ENCODE measurements at regions not wholly inside any gene's neighbourhood (a gene's known extent, or its start where the extent isn't known, plus 50 kb on each side); places are given as distances from the start of the nearest gene placed in this dataset.

DNA sequence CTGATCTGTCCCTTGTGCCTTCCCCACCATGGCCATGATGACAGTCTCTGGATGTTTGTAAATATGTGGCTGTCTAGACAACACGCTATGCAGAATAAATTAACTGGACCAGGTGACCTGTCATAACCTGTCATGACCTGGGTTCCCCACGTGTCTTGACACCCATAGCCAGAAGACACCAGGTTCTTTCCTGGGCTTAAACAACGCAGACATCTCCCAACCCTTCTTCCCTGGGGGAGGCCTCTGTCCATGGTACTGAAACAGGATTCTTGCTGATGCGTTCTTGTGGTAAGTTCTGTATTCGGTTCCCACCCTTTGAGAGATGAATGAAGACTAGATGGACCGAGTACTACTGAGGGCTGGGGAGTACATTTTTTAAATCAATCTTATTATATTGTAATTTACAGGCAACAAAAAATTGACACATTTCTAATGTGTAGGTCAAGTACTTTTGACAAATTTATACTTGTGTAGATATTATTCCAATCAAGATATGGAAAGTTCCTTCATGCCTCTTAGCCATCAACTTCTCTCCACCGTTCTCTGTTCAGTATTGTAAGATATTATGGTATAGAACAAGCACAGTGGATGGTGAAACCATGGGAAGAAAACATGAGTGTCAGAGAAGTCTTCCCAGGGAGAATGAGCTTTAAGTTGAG is 738.8 kb downstream of the PTPRU start:
- TF ChIP-seq ZNF274 (IDR thresholded peaks at IDR 0.05; ENCODE audit: low read depth, low read length) (no peak), SUZ12 (IDR thresholded peaks at IDR 0.05; ENCODE audit: extremely low read depth, insufficient read depth, insufficient read length) (no peak), YY1 (IDR thresholded peaks at IDR 0.05; ENCODE audit: insufficient read depth, insufficient read length) (no peak)
- H3K9ac ChIP-seq (ENCODE audit: insufficient read length, low read depth) = no peak overlapping the region

DNA sequence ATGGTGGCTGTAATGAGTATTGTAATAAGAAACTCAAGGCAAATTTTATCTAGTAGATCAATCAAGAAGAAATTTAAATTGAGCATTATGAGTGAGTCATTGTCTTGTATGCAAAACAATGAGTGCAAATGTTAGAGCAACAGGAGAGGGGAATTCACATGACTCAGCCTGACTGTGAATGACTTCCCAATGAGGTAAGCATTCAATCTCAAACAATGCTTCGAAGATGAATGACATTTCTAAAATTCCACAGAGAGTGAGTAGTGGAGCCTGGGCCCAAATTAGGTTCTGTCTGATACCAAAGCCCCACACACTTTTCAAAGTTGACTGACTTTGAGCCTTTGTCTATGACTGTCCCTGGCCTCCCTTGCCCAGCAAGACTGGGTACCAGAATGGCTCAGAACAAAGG is 738.0 kb downstream of the PTPRU start:
- Histone ChIP-seq H3K9me3 (ENCODE audit: insufficient read depth, low read length) (peaks cover 24% of the 10 kb centered on the region), H3K27me3 (ENCODE audit: insufficient read depth, insufficient read length) (no peaks in the 10 kb centered on the region), H3K4me3 (ENCODE audit: insufficient read length, low read depth) (no peak overlapping the region), H3K9ac (ENCODE audit: insufficient read length, low read depth) (no peak overlapping the region), H3K36me3 (ENCODE audit: insufficient read depth, insufficient read length, low read length) (no peaks in the 10 kb centered on the region), H3K4me1 (ENCODE audit: insufficient read depth, insufficient read length) (peaks cover 11% of the 10 kb centered on the region)
- peak; percentile 90 for DNase-seq (ENCODE audit: low read depth, low spot score)
- TF ChIP-seq SUZ12 (IDR thresholded peaks at IDR 0.05; ENCODE audit: extremely low read depth, insufficient read depth, insufficient read length) (no peak), YY1 (IDR thresholded peaks at IDR 0.05; ENCODE audit: insufficient read depth, insufficient read length) (no peak), ZNF274 (IDR thresholded peaks at IDR 0.05; ENCODE audit: low read depth, low read length) (no peak)

More for the DNA sequence above, 738.8 kb downstream of the PTPRU start:
- Histone ChIP-seq H3K4me1 (ENCODE audit: insufficient read depth, insufficient read length) (peaks cover 11% of the 10 kb centered on the region), H3K36me3 (ENCODE audit: insufficient read depth, insufficient read length, low read length) (no peaks in the 10 kb centered on the region), H3K9me3 (ENCODE audit: insufficient read depth, low read length) (peaks cover 20% of the 10 kb centered on the region; the same call in 1 of the 2 replicates), H3K4me3 (ENCODE audit: insufficient read length, low read depth) (no peak overlapping the region), H3K27me3 (ENCODE audit: insufficient read depth, insufficient read length) (no peaks in the 10 kb centered on the region)
- DNase-seq (ENCODE audit: low read depth, low spot score) = peak; percentile 86

DNA sequence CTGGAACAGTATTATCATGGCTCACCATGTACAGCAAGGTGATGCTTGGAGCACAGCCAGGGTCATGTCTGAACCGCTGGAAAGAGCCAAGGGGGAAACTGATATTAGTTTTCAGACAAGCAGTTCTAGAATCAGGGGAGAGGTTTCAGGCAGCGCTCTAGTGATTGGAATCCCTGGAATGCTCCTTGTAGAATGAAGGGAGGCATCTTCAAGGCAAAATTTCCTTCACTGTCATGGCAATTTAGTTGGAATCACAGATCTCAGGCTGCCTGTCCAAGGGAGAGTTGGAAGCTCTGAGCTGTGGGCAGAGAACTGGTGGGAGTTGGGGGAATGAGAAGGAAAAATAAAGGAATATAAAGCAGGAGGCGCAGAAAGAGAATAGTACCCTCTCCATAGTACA is 737.1 kb downstream of the PTPRU start:
- Histone ChIP-seq H3K4me3 (ENCODE audit: insufficient read length, low read depth) (no peak overlapping the region), H3K27me3 (ENCODE audit: insufficient read depth, insufficient read length) (no peaks in the 10 kb centered on the region), H3K9me3 (ENCODE audit: insufficient read depth, low read length) (peaks cover 28% of the 10 kb centered on the region), H3K36me3 (ENCODE audit: insufficient read depth, insufficient read length, low read length) (no peaks in the 10 kb centered on the region), H3K4me1 (ENCODE audit: insufficient read depth, insufficient read length) (peaks cover 11% of the 10 kb centered on the region), H3K9ac (ENCODE audit: insufficient read length, low read depth) (no peak overlapping the region)
- TF ChIP-seq ZNF274 (IDR thresholded peaks at IDR 0.05; ENCODE audit: low read depth, low read length) (no peak), SUZ12 (IDR thresholded peaks at IDR 0.05; ENCODE audit: extremely low read depth, insufficient read depth, insufficient read length) (no peak), YY1 (IDR thresholded peaks at IDR 0.05; ENCODE audit: insufficient read depth, insufficient read length) (no peak)
- DNase-seq (ENCODE audit: low read depth, low spot score) = peak; percentile 73

DNA sequence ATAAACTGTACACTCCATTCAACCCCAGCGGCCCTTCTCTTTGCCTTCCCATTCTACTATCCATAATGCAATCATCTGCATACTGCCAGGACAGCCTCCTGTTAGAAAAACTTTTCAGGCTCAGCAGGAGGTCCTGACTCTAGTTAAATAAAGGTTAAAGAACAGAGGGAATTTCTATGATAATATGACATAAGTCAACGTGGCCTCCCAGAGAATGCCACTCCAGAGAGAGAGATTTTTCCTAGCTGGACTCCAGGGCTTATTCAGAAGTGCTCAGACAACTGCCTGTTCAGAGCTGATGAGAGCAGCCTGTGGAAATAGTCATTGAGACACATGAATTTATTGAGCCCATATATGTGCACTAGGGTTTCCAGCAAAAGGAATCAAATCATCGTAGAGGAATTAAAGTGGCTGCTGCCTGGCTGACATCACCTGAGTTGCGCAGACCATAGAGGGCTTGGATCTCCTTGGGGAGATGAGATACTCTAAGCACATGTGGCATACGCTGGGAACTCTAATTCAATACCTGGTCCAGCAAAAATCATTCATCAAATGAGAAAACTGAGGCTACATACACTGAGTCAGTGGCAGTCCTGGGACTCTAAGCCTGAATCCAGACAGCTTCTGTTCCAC is 736.2 kb downstream of the PTPRU start:
- Histone ChIP-seq H3K9me3 (ENCODE audit: insufficient read depth, low read length) (peaks cover 24% of the 10 kb centered on the region), H3K9ac (ENCODE audit: insufficient read length, low read depth) (no peak overlapping the region), H3K27me3 (ENCODE audit: insufficient read depth, insufficient read length) (no peaks in the 10 kb centered on the region), H3K36me3 (ENCODE audit: insufficient read depth, insufficient read length, low read length) (no peaks in the 10 kb centered on the region), H3K4me3 (ENCODE audit: insufficient read length, low read depth) (no peak overlapping the region), H3K4me1 (ENCODE audit: insufficient read depth, insufficient read length) (peaks cover 12% of the 10 kb centered on the region)
- no peak for DNase-seq (ENCODE audit: low read depth, low spot score)
- TF ChIP-seq YY1 (IDR thresholded peaks at IDR 0.05; ENCODE audit: insufficient read depth, insufficient read length) (no peak), ZNF274 (IDR thresholded peaks at IDR 0.05; ENCODE audit: low read depth, low read length) (no peak), SUZ12 (IDR thresholded peaks at IDR 0.05; ENCODE audit: extremely low read depth, insufficient read depth, insufficient read length) (no peak)

DNA sequence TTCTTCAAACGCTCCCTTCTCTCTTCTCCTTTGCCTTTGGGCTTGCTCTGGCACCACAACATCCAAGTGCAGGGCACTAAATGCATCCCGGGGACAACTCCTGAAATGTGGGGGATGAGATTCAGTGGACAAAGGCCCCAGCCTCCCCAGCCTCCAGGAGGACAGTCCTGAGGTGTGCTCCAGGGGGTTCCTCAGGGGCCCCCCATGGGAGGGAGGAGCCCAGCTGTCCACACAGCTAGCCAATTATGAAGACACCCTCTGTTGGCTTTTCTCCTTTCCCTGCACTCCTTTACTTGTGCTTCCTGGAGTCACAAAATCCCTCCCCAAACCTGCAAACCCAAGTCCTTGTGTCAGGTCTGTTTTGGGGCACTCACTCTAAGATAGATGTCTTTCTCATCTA is 735.4 kb downstream of the PTPRU start:
- peaks cover 22% of the 10 kb centered on the region; the same call in 1 of the 2 replicates for H3K9me3 ChIP-seq (ENCODE audit: insufficient read depth, low read length)
- peaks cover 16% of the 10 kb centered on the region for H3K4me1 ChIP-seq (ENCODE audit: insufficient read depth, insufficient read length)
- no peaks in the 10 kb centered on the region for H3K27me3 ChIP-seq (ENCODE audit: insufficient read depth, insufficient read length)
- no peak overlapping the region for H3K4me3 ChIP-seq (ENCODE audit: insufficient read length, low read depth)
- DNase-seq (ENCODE audit: low read depth, low spot score) = no peak
- no peaks in the 10 kb centered on the region for H3K36me3 ChIP-seq (ENCODE audit: insufficient read depth, insufficient read length, low read length)
- TF ChIP-seq SUZ12 (IDR thresholded peaks at IDR 0.05; ENCODE audit: extremely low read depth, insufficient read depth, insufficient read length) (no peak), YY1 (IDR thresholded peaks at IDR 0.05; ENCODE audit: insufficient read depth, insufficient read length) (no peak), ZNF274 (IDR thresholded peaks at IDR 0.05; ENCODE audit: low read depth, low read length) (no peak)
- H3K9ac ChIP-seq (ENCODE audit: insufficient read length, low read depth) = no peak overlapping the region

DNA sequence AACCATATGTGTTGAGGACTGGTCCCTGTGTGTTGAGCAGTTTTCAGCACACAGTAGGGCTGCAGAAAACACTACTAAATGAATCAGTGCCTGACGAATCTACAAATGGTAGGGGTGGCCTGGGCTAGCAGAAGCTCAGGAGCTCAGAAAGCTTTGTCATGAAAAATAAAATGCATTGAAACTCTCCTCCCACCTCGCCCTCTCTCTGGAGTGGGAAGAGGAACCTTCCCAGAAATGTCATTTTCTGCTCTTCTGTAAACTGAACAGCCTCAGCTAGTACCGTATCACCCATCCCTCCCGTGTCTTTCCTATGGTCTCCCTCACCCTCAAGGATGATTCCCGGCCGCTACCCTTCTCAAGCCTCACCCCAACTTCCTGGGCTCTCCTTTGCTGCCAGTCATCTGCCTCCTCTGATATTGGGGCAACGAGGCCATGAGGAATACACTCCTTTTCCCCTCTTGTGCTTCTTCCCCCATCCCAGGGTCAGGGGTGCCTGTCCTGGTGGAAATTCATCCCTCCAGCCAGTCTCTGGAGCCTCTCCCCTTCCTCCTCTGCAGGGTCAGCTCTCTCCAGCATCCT is 734.5 kb downstream of the PTPRU start:
- no peaks in the 10 kb centered on the region for H3K36me3 ChIP-seq (ENCODE audit: insufficient read depth, insufficient read length, low read length)
- H3K4me3 ChIP-seq (ENCODE audit: insufficient read length, low read depth) = no peak overlapping the region
- H3K4me1 ChIP-seq (ENCODE audit: insufficient read depth, insufficient read length) = peaks cover 16% of the 10 kb centered on the region
- H3K9me3 ChIP-seq (ENCODE audit: insufficient read depth, low read length) = peaks cover 18% of the 10 kb centered on the region; the same call in 1 of the 2 replicates
- no peak for TF ChIP-seq SUZ12 (IDR thresholded peaks at IDR 0.05; ENCODE audit: extremely low read depth, insufficient read depth, insufficient read length)
- TF ChIP-seq YY1 (IDR thresholded peaks at IDR 0.05; ENCODE audit: insufficient read depth, insufficient read length) = no peak
- TF ChIP-seq ZNF274 (IDR thresholded peaks at IDR 0.05; ENCODE audit: low read depth, low read length) = no peak
- H3K9ac ChIP-seq (ENCODE audit: insufficient read length, low read depth) = no peak overlapping the region
- no peaks in the 10 kb centered on the region for H3K27me3 ChIP-seq (ENCODE audit: insufficient read depth, insufficient read length)
- DNase-seq (ENCODE audit: low read depth, low spot score) = no peak

DNA sequence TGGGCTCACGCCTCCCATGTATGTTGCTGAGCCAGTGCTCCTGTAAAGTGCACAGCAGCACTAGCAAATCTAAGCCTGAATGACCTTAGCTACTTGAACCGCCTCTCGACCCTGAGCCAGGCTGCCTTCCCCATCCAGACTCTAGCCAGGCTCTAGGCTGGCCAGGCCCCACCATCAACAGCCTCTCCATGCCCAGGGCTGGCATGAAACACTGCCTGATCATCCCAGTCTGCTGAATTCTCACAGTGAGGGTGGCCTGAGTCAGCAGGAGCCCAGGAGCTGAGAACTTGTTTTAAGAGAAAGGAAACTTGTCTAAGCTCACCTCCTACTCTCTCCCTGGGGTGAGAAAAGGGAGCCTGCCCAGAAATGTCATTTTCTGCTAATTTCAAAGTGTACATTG is 733.3 kb downstream of the PTPRU start:
- TF ChIP-seq ZNF274 (IDR thresholded peaks at IDR 0.05; ENCODE audit: low read depth, low read length) (no peak), SUZ12 (IDR thresholded peaks at IDR 0.05; ENCODE audit: extremely low read depth, insufficient read depth, insufficient read length) (no peak), YY1 (IDR thresholded peaks at IDR 0.05; ENCODE audit: insufficient read depth, insufficient read length) (no peak)
- no peak overlapping the region for H3K4me3 ChIP-seq (ENCODE audit: insufficient read length, low read depth)
- H3K36me3 ChIP-seq (ENCODE audit: insufficient read depth, insufficient read length, low read length) = no peaks in the 10 kb centered on the region
- H3K9ac ChIP-seq (ENCODE audit: insufficient read length, low read depth) = no peak overlapping the region
- H3K4me1 ChIP-seq (ENCODE audit: insufficient read depth, insufficient read length) = peaks cover 16% of the 10 kb centered on the region
- no peaks in the 10 kb centered on the region for H3K27me3 ChIP-seq (ENCODE audit: insufficient read depth, insufficient read length)
- no peak for DNase-seq (ENCODE audit: low read depth, low spot score)
- H3K9me3 ChIP-seq (ENCODE audit: insufficient read depth, low read length) = peaks cover 8% of the 10 kb centered on the region; the same call in 1 of the 2 replicates

Measured in NT2/D1 (cell line).